ENCODE measurements at regions not wholly inside any gene's neighbourhood (a gene's known extent, or its start where the extent isn't known, plus 50 kb on each side); places are given as distances from the start of the nearest gene placed in this dataset.

DNA sequence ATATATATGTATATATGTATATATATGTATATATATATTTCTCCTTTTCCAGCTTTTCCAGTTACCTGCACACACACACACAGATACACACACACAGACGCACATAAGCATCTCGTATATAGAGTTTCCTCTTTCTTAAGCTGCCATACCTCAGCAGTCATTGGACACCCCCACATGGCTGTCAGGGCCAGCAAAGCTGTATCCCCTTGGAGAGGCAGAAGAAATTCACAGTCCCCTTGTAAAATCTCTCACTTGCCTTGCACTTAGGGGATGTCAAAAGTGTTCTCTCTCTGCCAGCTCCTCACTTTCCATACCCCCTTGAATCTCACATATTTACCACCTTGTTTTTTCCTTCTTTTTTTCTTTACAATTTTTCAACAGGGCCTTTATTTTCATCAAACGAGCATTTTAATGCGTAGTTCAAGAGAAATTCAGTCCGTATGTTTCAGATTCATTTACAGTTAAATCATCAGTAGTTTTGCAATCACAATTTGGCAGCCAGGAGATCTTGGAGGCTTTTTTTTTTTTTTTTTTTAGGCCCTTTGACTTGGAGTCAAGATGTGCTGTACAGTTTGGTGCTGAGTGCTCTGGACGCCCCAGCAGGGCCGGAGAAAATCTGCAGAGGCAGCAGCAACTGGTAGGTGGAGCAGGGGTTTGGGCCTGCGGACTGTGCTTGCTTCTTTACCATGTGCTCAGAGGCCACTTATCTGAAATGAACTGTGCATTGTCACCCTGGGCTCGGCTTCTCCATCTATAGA is 244.9 kb upstream of the KLF4 start:
- no peak for FAIRE-seq
- no peak for DNase-seq (ENCODE audit: insufficient read length, low spot score)

DNA sequence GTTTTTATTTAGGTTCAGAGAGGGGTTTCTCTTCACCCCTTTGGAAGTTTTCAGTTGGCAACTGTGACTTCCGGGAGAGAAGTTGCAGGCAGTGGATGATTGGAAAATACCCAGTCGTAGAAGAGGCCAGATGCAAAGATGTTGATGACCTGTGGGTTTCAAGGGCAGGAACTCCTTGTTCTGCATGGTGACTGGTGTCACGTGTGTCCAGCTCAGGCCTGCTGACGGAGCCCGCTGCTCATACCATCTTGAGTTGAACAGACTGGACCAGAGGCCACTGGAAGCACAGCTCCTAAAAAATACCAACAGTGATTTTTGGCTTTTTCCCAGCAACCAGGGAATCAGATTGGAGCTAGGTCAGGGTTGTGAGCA is 243.9 kb upstream of the KLF4 start:
- no peak for FAIRE-seq
- no peak for DNase-seq (ENCODE audit: insufficient read length, low spot score)

DNA sequence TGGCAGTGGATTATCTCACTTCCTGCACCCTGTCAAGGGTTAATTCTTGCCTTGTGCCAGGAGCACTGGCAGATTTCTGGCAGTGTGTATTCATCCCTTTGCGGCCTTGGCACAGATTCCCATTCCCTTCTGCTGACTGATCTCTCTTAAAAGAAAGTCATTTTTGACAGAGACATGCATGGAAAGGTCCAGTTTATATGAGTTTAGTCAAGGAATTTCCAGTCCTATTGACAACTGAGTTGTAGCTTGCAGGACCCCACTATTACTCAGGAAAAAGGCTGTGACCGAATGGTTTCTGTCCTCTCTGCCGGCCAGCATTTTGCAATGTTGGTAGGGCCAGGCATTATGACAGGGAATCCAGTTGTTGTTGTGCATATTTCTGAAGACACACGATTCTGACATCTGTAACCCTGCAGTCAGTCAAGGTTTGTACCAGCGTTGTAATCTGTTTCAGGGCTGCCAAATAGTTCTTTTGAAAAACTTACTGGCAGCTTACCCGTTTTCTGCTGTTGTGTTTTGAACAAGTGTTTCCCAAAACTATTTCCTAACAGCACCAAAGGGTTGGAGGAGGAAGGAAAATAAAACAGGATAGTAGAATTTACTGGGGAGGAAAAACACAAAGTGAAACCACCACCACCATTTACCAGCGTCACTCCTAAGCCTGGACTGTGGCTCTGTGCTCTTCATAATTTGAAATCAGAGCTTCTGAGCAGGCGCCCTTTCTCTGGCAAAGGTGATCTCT is 243.4 kb upstream of the KLF4 start:
- FAIRE-seq (no peak), DNase-seq (ENCODE audit: insufficient read length, low spot score) (no peak)

DNA sequence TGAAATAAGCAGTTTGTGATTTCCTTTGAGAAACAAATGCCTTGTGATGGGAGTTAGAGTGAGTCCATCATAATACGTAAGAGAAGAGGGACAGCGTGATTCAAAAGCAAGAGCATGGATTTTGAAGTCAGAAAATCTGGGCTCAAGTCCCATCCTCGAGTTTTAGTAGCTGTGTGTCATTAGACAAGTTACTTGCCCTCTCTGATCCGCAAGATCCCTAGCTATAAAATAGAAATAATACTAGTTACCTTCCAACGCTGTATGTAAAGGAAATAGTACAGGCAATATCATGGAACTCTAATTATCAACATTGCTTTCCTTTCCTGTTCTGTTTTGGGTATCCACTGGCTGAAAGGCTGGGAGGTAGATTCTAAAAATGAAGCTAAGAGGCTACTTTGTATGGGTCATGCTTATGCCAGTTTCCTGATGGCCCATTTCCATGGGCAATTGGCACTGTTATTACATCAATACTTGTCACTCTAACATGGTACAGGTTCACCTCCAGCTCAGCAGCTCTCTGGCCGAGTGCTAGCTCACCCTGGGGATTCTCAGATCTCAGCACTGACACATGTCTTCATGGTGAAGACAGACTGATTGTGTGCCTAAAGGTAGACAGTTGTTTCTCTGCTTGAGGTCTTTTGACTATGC is 241.7 kb upstream of the KLF4 start:
- no peak for FAIRE-seq
- no peak for DNase-seq (ENCODE audit: insufficient read length, low spot score)

DNA sequence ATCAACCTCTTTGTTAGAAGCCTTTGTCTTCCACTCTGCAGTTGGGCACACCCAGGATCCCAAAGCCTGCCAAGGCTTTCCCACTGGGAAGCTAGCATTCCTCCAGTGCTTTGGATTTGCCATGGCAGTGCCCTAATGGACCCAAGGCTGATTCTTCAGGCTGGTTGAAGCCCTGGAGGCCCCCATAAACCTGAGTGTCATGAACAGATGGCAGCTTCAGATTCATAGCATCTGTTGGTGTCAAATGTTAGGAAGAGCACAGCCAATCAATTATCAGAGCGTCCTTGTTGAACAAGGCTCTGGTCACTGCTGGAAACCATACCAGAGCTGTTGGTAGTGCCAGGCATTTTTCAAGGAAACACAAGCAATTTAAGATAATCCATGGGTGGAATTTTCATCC is 241.1 kb upstream of the KLF4 start:
- FAIRE-seq (no peak), DNase-seq (ENCODE audit: insufficient read length, low spot score) (no peak)

DNA sequence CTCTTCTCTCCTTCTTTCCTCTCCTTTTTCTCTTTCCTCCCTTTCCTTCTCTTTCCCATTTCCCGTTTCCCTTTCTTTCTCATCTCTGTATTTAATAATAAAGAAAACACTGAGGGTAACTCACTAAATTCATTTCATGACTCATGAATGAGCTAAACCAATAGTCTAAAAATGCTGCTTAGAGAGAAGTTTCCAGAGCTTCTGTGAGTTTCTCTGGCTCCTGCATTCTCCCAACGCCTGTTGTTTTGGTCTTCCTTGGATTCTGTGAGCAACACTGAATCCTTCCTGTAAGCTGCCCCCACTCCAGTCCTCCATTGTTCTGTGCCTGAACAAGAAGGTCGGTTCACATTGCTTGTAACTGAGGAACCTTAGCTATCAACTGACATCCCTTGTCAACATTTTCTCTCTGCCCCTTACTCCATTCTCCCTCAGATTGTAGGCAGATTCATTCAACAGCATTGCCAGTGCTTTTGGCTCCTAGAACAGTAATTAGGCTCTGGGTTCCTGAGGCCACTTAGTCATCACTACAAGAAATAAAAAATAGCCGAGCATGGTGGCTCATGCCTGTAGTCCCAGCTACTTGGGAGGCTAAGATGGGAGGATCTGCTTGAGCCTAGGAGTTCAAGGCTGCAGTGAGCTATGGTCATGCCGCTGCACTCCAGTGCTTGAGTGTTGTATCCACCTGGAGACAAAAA is 237.7 kb upstream of the KLF4 start:
- FAIRE-seq (no peak), DNase-seq (ENCODE audit: insufficient read length, low spot score) (no peak)

DNA sequence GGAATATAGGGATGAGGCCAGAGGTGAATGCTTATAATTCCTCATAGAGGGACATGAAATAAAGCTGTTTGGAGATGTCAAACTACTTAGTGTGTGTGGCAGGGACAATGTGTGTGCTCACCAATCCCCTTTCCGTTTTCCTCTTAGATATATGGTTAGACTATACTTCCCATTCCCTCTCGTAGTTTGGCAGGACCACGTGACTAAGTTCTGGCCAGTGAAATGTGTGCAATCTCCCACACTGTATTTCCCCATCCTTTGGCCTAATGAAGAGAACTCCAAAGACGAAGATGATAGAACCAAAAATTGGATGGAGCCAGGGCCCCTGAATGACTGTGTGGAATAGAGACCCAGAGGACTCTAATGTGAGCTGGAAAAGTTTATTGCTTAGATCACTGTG is 233.4 kb upstream of the KLF4 start:
- no peak for FAIRE-seq
- no peak for DNase-seq (ENCODE audit: insufficient read length, low spot score)

DNA sequence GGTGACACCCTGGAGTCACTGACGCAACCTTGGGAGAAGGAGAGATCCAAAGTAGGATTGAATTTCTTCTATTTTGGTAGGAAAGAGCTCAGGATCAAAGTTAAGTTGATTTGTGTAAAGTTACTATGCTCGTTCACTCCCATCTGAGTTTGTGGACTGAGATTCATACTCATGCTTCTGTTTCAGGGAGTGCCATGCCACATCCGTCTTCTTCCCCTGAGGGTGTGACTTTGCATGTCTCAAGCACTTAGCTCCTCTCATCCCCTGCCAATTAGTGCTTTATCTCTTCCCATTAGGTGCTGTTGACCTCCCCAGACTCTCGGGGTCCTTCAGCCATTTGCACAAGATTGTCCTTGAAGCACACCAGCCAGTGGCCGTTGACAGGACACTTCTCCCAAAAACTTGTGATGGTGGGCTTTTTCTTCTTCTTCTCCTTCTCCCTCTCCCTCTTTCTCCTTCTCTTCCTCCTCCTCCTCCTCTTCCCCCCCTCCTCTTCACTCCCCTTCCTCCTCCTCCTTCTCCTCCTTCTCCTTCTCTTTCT is 232.2 kb upstream of the KLF4 start:
- FAIRE-seq (no peak), DNase-seq (ENCODE audit: insufficient read length, low spot score) (no peak)

DNA sequence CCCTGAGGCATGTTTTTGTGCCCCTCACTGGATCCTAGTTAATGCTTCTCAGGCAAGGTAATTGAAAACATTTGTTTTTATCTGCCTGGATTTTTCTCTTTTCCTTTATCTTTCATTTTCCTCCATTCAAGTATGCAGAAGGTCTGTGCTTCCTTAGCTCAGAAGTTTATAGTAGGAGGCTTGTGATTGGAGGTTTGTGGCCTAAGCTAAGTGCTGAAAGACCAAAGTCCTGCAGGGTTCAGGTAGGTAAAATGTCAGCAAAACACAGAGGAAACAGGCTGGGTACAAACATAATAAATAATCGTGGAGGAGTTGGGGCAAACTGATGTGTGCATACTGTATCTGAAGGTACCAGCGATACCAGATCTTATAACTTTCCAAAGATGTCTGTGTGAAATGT is 230.9 kb upstream of the KLF4 start:
- FAIRE-seq (no peak), DNase-seq (ENCODE audit: insufficient read length, low spot score) (no peak)

DNA sequence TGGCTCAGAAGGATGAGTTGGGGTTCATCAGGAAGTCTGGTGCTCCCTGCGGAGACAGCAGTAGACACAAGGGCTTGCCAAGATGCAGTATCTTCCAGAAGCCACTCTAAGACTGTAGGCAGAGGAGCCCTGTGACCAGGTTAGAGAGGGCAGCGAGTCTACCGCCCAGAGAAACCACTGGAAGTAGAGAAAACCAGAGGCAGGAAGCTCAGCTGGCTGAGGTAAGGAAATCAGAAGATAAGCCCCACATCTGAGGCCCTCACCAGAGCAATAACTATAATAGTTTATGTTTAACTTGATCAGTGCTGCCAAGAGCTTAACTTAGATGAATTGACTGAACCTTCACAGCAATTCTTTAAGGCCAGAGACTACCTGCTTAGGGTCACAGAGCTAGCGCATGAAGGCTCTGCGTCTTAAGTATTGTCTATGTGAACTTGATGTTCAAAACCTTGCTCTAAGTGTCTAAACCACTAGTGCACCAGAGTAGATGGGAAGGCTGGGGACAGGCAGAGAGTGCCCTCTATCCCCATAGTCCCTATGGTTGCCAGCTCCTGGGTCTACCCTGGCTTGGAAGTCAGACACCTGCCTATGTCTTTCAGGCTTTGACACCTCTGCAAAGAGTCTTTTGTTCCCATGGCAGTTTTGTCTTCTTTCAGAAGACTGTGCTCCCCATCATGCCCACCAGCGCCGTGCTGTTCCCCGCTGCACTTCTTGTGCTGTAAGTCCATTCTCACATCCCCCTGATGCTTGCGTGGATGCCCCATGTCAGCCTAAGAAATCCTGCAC is 228.2 kb upstream of the KLF4 start:
- no peak for FAIRE-seq

DNA sequence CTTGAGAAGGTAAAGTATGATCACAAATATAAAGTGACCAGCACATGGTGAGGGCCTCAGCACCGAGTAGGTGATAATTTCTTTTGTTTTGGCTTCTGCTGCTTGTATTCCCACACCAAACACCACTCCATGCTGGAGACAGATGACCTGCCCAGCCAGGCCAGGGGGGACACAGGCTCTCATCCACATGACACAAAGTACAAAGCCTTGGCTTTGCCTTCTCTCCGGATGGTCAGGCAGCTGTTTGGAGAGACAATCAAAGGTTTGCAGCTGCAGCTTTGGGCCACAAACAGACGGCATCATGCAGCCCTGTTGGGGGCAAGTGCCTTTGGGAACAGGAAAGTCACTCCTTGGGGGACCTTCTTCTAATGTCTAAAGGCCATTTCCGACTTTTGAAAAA is 226.2 kb upstream of the KLF4 start:
- DNase-seq (ENCODE audit: insufficient read length, low spot score) (no peak), FAIRE-seq (no peak)

More for the DNA sequence above, 228.2 kb upstream of the KLF4 start:
- no peak for DNase-seq (ENCODE audit: insufficient read length, low spot score)

DNA sequence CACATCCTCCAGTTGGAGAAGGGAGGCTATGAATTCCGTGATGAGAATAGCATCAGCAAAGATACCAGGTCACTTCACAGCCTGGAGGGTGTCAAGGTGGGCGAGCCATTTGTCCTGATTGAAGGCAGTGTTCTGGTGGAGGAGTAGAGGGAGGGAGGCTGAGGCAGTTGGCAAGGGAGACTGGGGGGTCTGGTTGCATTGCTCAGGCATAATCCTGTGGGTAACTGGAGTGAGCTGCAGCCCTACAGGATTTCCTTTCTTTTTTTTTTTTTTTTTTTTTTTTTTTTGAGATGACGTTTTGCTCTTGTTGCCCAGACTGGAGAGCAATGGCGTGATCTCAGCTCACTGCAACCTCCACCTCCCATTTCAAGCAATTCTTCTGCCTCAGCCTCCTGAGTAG is 223.9 kb upstream of the KLF4 start:
- no peak for FAIRE-seq
- no peak for DNase-seq (ENCODE audit: insufficient read length, low spot score)

DNA sequence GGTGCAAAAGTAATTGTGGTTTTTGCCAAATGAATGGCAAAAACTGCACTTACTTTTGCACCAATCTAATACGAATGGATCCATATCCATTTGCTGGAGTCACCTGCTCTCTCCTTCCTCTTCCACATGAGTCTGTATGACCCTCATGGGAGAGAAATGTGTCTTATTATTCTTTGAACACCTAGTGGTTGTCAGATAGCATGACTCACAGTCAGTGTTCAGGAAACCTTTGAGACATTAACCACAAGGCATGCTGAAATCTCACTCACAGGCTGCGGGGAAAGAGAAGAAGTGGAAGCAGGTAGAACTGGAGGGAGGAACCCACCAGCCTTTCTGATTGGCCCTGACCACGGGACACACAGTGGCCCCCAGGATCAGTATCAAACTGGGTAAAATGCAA is 222.8 kb upstream of the KLF4 start:
- peak; percentile 49 for FAIRE-seq
- DNase-seq (ENCODE audit: insufficient read length, low spot score) = peak; percentile 30

DNA sequence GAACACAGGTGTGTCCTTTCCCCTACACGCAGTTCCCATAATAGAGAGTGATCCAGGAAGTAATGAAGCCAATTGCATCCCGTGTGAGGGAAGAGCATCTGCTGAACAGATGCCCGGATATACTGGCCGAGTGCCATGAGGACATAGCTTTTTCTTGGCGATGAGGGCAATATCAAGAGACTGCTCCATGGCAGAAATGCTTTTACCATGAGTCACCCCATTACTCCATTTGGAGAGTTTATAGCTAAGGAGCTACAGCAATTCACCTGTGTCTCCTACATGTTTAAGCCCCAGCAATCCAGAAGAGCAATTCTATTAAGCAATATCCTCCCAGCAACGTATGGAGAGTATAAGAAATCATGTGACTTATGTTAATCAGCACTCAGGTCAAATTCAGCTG is 222.0 kb upstream of the KLF4 start:
- FAIRE-seq = peak; percentile 81

DNA sequence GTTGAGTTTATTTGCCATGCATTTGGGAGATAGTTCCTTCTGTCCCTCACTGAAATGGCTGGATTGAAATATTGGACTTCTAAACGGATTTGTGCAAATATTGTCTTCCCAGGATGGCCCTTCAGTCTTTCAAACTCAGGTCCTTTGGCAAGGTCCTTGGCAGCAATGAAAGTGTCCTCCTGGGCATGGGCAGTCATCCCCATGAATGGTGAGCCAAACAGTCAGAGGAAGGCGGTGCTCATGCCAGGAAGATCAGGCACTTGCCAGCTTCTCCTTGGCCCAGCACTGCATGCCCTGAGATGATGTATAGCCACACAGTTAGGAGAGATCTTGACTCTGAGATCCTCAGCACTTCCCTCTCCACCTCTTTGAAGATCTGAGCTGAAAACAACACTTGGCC is 221.4 kb upstream of the KLF4 start:
- DNase-seq (ENCODE audit: insufficient read length, low spot score) (no peak), FAIRE-seq (no peak)

More for the DNA sequence above, 222.0 kb upstream of the KLF4 start:
- peak; percentile 71 for DNase-seq (ENCODE audit: insufficient read length, low spot score)

DNA sequence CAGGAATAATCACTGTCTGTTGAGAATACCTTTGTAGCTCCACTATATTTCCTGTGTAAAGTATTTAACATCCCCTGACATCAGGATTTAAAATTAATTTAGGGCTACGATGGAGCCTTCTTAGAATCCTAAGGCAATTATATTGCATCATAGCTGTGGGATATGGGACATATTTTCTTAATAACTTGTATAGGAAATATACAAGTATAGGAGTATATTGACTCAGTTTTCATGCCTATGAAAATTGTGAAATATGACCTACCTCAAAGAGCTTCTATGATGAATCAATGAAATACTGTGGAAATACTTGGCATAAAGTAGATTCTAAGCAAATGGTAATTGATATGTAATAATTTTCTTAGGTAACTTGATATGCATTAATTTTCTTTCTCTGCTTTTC is 221.0 kb upstream of the KLF4 start:
- DNase-seq (ENCODE audit: insufficient read length, low spot score) = no peak
- no peak for FAIRE-seq

DNA sequence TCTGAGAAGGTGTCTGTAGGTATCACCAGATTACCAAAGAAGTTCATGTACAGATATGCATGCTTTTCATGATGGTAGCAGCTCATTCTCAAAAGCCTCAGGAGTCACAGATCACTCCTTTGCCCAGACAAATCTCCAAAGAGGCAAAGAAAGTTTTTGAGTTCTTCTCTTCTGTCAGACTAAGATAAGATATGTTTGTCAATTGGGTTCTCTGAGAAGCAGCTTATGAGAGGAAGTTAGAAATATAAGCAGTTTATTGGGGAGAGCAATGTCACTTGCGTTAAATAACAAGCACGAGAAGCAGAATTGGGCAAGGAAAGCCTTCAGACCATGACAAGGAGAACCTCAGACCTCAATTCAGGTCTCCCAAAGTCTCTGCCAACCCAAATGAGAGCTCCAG is 219.2 kb upstream of the KLF4 start:
- DNase-seq (ENCODE audit: insufficient read length, low spot score) = no peak
- FAIRE-seq = no peak

DNA sequence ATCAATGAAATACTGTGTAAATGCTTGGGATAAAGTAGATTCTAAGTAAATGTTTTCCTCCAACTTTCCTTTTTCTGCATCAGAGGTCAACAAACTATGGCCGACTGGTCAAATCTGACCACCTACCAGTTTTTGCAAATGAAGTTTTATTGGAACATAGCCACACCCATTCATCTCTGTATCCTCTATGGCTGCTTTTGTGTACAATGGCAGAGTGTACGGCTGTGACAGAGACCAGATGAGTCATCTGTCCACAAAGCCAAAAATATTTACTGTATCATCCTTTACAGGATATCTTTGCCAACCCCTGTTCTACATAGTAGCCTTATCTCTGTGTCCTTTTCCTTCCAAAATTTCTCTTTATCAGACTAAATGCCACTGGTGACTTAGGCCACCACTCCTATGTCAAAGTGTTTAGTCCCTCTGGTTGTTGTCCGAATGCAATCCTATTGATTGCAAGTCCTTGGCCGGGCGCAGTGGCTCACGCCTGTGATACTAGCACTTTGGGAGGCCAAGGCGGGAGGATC is 218.4 kb upstream of the KLF4 start:
- FAIRE-seq (no peak), DNase-seq (ENCODE audit: insufficient read length, low spot score) (no peak)

DNA sequence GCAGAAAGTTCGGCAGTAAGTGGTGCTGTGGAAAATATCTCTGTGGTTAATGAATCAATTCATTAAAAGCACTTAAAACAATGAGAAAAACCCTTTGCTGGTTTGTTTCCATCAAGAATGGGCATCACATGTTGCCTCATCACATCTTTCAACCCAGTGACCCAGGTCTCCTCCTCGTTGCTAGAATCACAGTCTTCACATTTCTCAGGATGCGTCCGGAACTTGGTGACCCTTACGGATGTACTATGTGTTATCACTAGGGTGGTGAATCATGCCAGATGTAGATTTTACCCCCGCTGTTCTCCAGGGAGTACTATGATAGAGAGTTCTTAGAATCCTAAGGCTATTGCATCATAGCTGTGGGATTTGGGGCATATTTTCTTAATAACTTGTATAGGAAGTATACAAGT is 217.9 kb upstream of the KLF4 start:
- FAIRE-seq = peak; percentile 33

More for the DNA sequence above, 217.9 kb upstream of the KLF4 start:
- peak; percentile 44 for DNase-seq (ENCODE audit: insufficient read length, low spot score)

All from HTR-8/SVneo (cell line).